Common myeloid progenitor, CD34-positive (primary cell): ENCODE measurements at regions not wholly inside any gene's neighbourhood (a gene's known extent, or its start where the extent isn't known, plus 50 kb on each side); places are given as distances from the start of the nearest gene placed in this dataset.
"Not testable (repeated sequence)": the region's sequence is repeated elsewhere in the genome, so short reads cannot be mapped to it uniquely, and the experiment has no call there.

Experiments used
- CTCF ChIA-PET: fragments of 350-600 bp; sonication (Branson Sonifier 250); formaldehyde crosslinking; loops from one replicate; lab custom pipeline; 2021; ENCODE audit warnings: antibody characterized with exemption; lab: Charles Lee
- POLR2A ChIA-PET: fragments of 350-600 bp; sonication (Branson Sonifier 250); formaldehyde crosslinking; loops from one replicate; lab custom pipeline; 2021; ENCODE audit warnings: antibody characterized with exemption; lab: Charles Lee
- DNase-seq, 3 donors: peaks; one replicate each; pipeline versions ENCODE4 v3.0.0 to v3.0.0-alpha.2; 2013
- H3K27ac ChIP-seq, 2 experiments: 1 replicate in 1 of 2; 2 replicates in 1 of 2; pipeline ENCODE4 v1.7.0; 2013; ENCODE audit warnings: inconsistent platforms in 2 of 2, low read length in 2 of 2, mild to moderate bottlenecking in 2 of 2, low read depth in 1 of 2, moderate library complexity in 1 of 2; ENCODE audit not compliant: severe bottlenecking in 2 of 2, insufficient read depth in 1 of 2, poor library complexity in 1 of 2
- H3K27me3 ChIP-seq, 5 experiments: replicated peaks in 2 of 5; 1 replicate in 3 of 5; 2 replicates in 2 of 5; pipeline versions ENCODE4 v1.6.1 to v1.7.0; 2013; ENCODE audit warnings: low read length in 4 of 5, mild to moderate bottlenecking in 2 of 5, moderate library complexity in 2 of 5, inconsistent platforms in 1 of 5; ENCODE audit not compliant: insufficient read depth in 5 of 5, control insufficient read depth in 4 of 5
- H3K36me3 ChIP-seq, 4 experiments: 1 replicate in 2 of 4; 2 replicates in 2 of 4; pipeline versions ENCODE4 v1.6.1 to v1.7.0; 2013; ENCODE audit warnings: low read length in 3 of 4, control low read depth in 1 of 4, mild to moderate bottlenecking in 1 of 4; ENCODE audit not compliant: control insufficient read depth in 4 of 4, insufficient read depth in 4 of 4
- H3K4me1 ChIP-seq, 4 experiments: 1 replicate in 3 of 4; 2 replicates in 1 of 4; pipeline versions ENCODE4 v1.6.1 to v1.7.1; 2013; ENCODE audit warnings: low read length in 3 of 4, mild to moderate bottlenecking in 3 of 4, control low read depth in 1 of 4, inconsistent platforms in 1 of 4, moderate library complexity in 1 of 4; ENCODE audit not compliant: control insufficient read depth in 4 of 4, insufficient read depth in 4 of 4; ENCODE audit errors: control extremely low read depth in 1 of 4
- H3K4me3 ChIP-seq, 7 experiments: 1 replicate in 4 of 7; 2 replicates in 3 of 7; pipeline versions ENCODE4 v1.5.1 to v1.7.0; 2013; ENCODE audit warnings: mild to moderate bottlenecking in 7 of 7, low read length in 6 of 7, moderate library complexity in 6 of 7, inconsistent platforms in 2 of 7, low read depth in 2 of 7, control low read depth in 1 of 7; ENCODE audit not compliant: insufficient read depth in 4 of 7, control insufficient read depth in 1 of 7; ENCODE audit errors: extremely low read depth in 1 of 7
- H3K9me3 ChIP-seq, 5 experiments: 1 replicate in 4 of 5; 2 replicates in 1 of 5; pipeline versions ENCODE4 v1.6.1 to v1.7.1; 2013; ENCODE audit warnings: low read length in 4 of 5, mild to moderate bottlenecking in 2 of 5, inconsistent platforms in 1 of 5, low read depth in 1 of 5, moderate library complexity in 1 of 5; ENCODE audit not compliant: control insufficient read depth in 4 of 5, insufficient read depth in 2 of 5; ENCODE audit errors: control extremely low read depth in 1 of 5
- WGBS: methylation state at CpG from one replicate; pipeline ENCODE4 v1.1.5; 2013; ENCODE audit not compliant: insufficient coverage; 5-methylcytosine and 5-hydroxymethylcytosine counted together

- WGBS, result 96% methylated on average over 3 of the region's 5 CpGs
- H3K27me3 ChIP-seq, result peaks cover 0 to 7% (median 2%) of the 10 kb centered on the region in 5 experiments
- H3K4me3 ChIP-seq, result no peak overlapping the region
- H3K36me3 ChIP-seq, result no peaks in the 10 kb centered on the region
- peaks cover 0 to 5% (median 3%) of the 10 kb centered on the region in 4 experiments for H3K4me1 ChIP-seq
- H3K27ac ChIP-seq, result no peak overlapping the region
- CTCF ChIA-PET, result no interaction called here
- no peaks in the 10 kb centered on the region for H3K9me3 ChIP-seq
- no peak for DNase-seq
- POLR2A ChIA-PET, result no interaction called here
Measured at GRCh38 chr2:95674186-95674585, 82.4 kb downstream of the TRIM43 start.

GRCh38 chr2:95676573-95676972 lies 84.8 kb downstream of the TRIM43 start:
- H3K4me1 ChIP-seq, CTCF ChIA-PET, H3K4me3 ChIP-seq, POLR2A ChIA-PET, H3K36me3 ChIP-seq, DNase-seq, H3K9me3 ChIP-seq, H3K27ac ChIP-seq, H3K27me3 ChIP-seq: not testable (repeated sequence)
- WGBS, result no CpG with 5 or more reads among the region's 1 CpG

DNA sequence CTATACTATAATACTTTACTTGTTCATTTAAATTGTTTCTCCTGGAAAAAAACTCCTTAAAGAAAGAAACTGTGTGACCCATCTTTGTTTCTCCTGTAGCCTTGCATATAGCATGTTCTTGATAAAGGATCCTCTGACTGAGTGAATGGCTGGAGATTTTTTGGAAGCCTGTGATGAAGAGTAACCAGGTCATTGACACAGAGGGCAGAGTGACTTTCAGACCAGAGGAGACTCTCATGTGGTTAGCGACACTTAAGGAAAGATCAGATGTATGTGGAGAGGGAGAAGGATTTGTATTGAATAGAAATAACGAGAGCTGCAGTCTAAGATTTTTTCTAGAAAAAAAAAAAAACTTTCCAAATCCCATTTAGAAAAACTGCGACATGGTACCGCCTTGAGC lies 85.5 kb downstream of the TRIM43 start:
- no peaks in the 10 kb centered on the region for H3K36me3 ChIP-seq
- H3K4me1 ChIP-seq, result peaks cover 0 to 3% (median 3%) of the 10 kb centered on the region in 4 experiments
- H3K27me3 ChIP-seq, result peaks cover 0 to 7% (median 2%) of the 10 kb centered on the region in 5 experiments
- no peak for DNase-seq
- no peak overlapping the region for H3K4me3 ChIP-seq
- H3K9me3 ChIP-seq, result no peaks in the 10 kb centered on the region
- H3K27ac ChIP-seq, result no peak overlapping the region
- ChIA-PET CTCF (no interaction called here), POLR2A (no interaction called here)
- WGBS, result 100% methylated on average over 3 of the region's 4 CpGs

- no CpG with 5 or more reads among the region's 3 CpGs for WGBS
- DNase-seq, H3K4me1 ChIP-seq, POLR2A ChIA-PET, H3K9me3 ChIP-seq, H3K27ac ChIP-seq, H3K36me3 ChIP-seq, H3K27me3 ChIP-seq, CTCF ChIA-PET, H3K4me3 ChIP-seq: not testable (repeated sequence)
Measured at GRCh38 chr2:95677833-95678232, 86.0 kb downstream of the TRIM43 start.

DNA sequence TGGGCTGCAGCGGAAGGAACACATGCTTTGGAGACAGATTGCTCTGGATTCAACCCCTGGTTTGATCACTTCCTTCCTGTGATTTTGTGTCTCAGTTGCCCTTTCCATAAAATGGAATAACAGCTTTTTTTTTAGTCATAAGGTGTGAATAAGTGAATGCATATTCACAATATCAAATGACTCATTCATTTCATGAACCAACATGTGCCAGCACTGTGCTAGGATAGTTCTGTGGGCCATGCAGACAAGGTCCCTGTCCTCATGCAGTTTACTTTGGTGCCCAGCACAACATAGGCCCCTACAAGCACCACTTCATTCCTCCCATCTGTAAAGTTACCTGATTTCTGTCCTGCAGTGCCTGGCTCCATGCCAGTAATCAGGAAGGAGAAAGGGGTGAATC lies 89.4 kb downstream of the TRIM43 start:
- H3K36me3 ChIP-seq, CTCF ChIA-PET, H3K27me3 ChIP-seq, H3K4me3 ChIP-seq, H3K9me3 ChIP-seq, POLR2A ChIA-PET, H3K27ac ChIP-seq, DNase-seq: not testable (repeated sequence)
- peaks cover 0 to 12% (median 5%) of the 10 kb centered on the region in 4 experiments for H3K4me1 ChIP-seq
- WGBS, result 100% methylated on average over 1 of the region's 1 CpG

DNA sequence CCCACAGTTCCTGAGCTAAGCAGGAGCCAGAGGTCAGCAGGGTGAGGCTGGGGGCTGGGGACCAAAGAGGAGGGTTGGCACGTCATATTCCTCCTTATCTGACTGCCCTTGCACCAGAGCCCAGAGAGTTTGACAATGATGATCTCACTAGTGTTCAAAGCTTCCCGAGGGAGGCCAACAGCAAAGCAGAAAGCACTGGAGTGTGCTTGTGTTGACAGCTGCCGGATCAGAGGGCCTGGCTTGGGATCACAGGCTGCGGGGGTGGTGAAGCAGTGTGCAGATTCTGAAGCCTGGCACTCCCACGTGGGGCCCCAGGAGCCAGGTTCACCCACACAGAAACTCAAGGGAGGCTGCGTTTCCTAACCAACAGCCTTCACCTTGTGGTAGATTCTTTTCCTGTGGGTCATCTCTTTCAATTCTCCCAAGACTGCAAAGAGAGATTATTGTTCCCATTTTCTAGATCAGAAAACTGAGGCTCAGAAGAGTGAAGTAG lies 89.8 kb downstream of the TRIM43 start:
- H3K9me3 ChIP-seq, H3K4me3 ChIP-seq, H3K27ac ChIP-seq, POLR2A ChIA-PET, H3K36me3 ChIP-seq, H3K27me3 ChIP-seq, CTCF ChIA-PET, DNase-seq: not testable (repeated sequence)
- 71% methylated on average over 2 of the region's 6 CpGs for WGBS
- H3K4me1 ChIP-seq, result peaks cover 0 to 12% (median 5%) of the 10 kb centered on the region in 4 experiments

- H3K27me3 ChIP-seq, H3K9me3 ChIP-seq, H3K27ac ChIP-seq, DNase-seq, CTCF ChIA-PET, H3K36me3 ChIP-seq, POLR2A ChIA-PET: not testable (repeated sequence)
- peak overlapping the region in 6 of 7 experiments; percentile 11 to 78 (median 49) for H3K4me3 ChIP-seq
- 10% methylated on average over 9 of the region's 19 CpGs for WGBS
- H3K4me1 ChIP-seq, result peaks cover 0 to 12% (median 5%) of the 10 kb centered on the region in 4 experiments
Measured at GRCh38 chr2:95682889-95683517, 91.2 kb downstream of the TRIM43 start.
